WTC11 (cell line): ENCODE measurements at regions not wholly inside any gene's neighbourhood (a gene's known extent, or its start where the extent isn't known, plus 50 kb on each side); places are given as distances from the start of the nearest gene placed in this dataset.

Source experiments
- ATAC-seq: fragments of 200-7000 bp; cut with Tn5 transposase; 2 replicates; pipeline ENCODE4 v1.10.0; 2021; ENCODE audit warnings: mild to moderate bottlenecking, moderate library complexity
- CTCF ChIA-PET: fragments of 300-600 bp; sonication (Branson Sonifier 250); formaldehyde crosslinking; loops from one replicate; lab custom pipeline; 2021; ENCODE audit warnings: antibody characterized with exemption; lab: Charles Lee
- POLR2A ChIA-PET: fragments of 350-600 bp; sonication (Branson Sonifier 250); formaldehyde crosslinking; loops from one replicate; lab custom pipeline; 2021; ENCODE audit warnings: antibody characterized with exemption; lab: Charles Lee
- DNase-seq: peaks from one replicate; pipeline ENCODE4 v3.0.0; 2021; ENCODE audit warnings: low spot score
- H3K27ac Mint-ChIP-seq: 2 replicates; pipeline ENCODE4 v1.8.0; 2021; ENCODE audit warnings: mixed read lengths
- H3K27me3 Mint-ChIP-seq: 2 replicates; pipeline ENCODE4 v1.8.0; 2021; ENCODE audit warnings: low read depth, mild to moderate bottlenecking, moderate library complexity, mixed read lengths
- H3K36me3 Mint-ChIP-seq: 2 replicates; pipeline ENCODE4 v1.8.0; 2021; ENCODE audit warnings: mixed read lengths
- H3K4me1 Mint-ChIP-seq: 2 replicates; pipeline ENCODE4 v1.8.0; 2022; ENCODE audit warnings: mixed read lengths
- H3K4me3 Mint-ChIP-seq: 2 replicates; pipeline ENCODE4 v1.8.0; 2021; ENCODE audit warnings: mild to moderate bottlenecking, moderate library complexity, mixed read lengths
- H3K9me3 Mint-ChIP-seq: 2 replicates; pipeline ENCODE4 v1.8.0; 2021; ENCODE audit warnings: mixed read lengths
- KAT7 ChIP-seq: sonication (generic); formaldehyde crosslinking; IDR thresholded peaks from 2 replicates; pipeline ENCODE4 v1.8.1; 2023; ENCODE audit warnings: missing genetic modification reagents, mild to moderate bottlenecking, borderline replicate concordance
- NFATC4 ChIP-seq: fragments of 250-450 bp; sonication (Bioruptor Pico); IDR thresholded peaks from 2 replicates; pipeline ENCODE4 v1.9.0; 2021; ENCODE audit warnings: mild to moderate bottlenecking
- OVOL2 ChIP-seq: fragments of 250-450 bp; sonication (Bioruptor Pico); IDR thresholded peaks from 2 replicates; pipeline ENCODE4 v1.9.0; 2021; ENCODE audit warnings: mild to moderate bottlenecking, borderline replicate concordance
- SOX15 ChIP-seq: fragments of 250-450 bp; sonication (Bioruptor Pico); IDR thresholded peaks from 2 replicates; pipeline ENCODE4 v1.9.0; 2021; ENCODE audit warnings: mild to moderate bottlenecking
- TEAD4 ChIP-seq: sonication (generic); formaldehyde crosslinking; IDR thresholded peaks from 2 replicates; pipeline ENCODE4 v1.8.0; 2022; ENCODE audit warnings: mild to moderate bottlenecking, missing genetic modification reagents
- ZNF396 ChIP-seq: fragments of 250-450 bp; sonication (Bioruptor Pico); IDR thresholded peaks from 2 replicates; pipeline ENCODE4 v1.8.0; 2021; ENCODE audit warnings: mild to moderate bottlenecking, moderate library complexity, borderline replicate concordance
- TF ChIP-seq, protein P1 (sequence below): sonication (generic); formaldehyde crosslinking; IDR thresholded peaks from 2 replicates; pipeline ENCODE4 v1.8.0; 2022; ENCODE audit warnings: missing genetic modification reagents
- TF ChIP-seq, protein P2 (sequence below): fragments of 250-450 bp; sonication (Bioruptor Pico); conservative IDR thresholded peaks from 2 replicates; pipeline ENCODE4 v1.9.0; 2021; ENCODE audit warnings: mild to moderate bottlenecking
- TF ChIP-seq, protein P3 (sequence below): fragments of 250-450 bp; sonication (Bioruptor Pico); IDR thresholded peaks from 2 replicates; pipeline ENCODE4 v1.9.0; 2021; ENCODE audit warnings: mild to moderate bottlenecking, borderline replicate concordance
- TF ChIP-seq, protein P4 (sequence below): sonication (generic); formaldehyde crosslinking; IDR thresholded peaks from 2 replicates; pipeline ENCODE4 v1.8.0; 2022; ENCODE audit warnings: mild to moderate bottlenecking, missing genetic modification reagents
- TF ChIP-seq, protein P5 (sequence below): fragments of 200-600 bp; IDR thresholded peaks from 2 replicates; pipeline ENCODE4 v1.8.0; 2022; ENCODE audit warnings: antibody characterized with exemption

DNA sequence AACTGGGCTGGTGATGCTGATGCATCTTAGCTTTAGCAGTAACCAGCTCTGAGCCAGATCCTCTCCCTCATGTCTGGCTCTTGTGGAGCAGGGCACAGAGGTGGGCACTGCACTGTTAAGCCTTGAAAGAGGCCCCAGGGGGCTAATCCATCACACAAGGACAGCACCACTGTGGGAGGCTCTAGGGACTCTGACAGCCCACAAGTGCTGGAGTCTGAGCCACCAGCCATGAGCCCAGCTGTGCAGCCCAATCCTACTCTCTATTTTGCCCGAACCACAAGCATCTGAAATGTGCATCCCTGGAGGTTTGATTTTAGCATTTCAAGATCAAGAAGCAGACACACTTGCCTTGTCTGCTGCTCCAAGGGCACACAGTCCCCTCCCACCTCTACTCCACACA, 407.1 kb upstream of the TRPC7 start (continued):
- TF ChIP-seq, protein P1, sequence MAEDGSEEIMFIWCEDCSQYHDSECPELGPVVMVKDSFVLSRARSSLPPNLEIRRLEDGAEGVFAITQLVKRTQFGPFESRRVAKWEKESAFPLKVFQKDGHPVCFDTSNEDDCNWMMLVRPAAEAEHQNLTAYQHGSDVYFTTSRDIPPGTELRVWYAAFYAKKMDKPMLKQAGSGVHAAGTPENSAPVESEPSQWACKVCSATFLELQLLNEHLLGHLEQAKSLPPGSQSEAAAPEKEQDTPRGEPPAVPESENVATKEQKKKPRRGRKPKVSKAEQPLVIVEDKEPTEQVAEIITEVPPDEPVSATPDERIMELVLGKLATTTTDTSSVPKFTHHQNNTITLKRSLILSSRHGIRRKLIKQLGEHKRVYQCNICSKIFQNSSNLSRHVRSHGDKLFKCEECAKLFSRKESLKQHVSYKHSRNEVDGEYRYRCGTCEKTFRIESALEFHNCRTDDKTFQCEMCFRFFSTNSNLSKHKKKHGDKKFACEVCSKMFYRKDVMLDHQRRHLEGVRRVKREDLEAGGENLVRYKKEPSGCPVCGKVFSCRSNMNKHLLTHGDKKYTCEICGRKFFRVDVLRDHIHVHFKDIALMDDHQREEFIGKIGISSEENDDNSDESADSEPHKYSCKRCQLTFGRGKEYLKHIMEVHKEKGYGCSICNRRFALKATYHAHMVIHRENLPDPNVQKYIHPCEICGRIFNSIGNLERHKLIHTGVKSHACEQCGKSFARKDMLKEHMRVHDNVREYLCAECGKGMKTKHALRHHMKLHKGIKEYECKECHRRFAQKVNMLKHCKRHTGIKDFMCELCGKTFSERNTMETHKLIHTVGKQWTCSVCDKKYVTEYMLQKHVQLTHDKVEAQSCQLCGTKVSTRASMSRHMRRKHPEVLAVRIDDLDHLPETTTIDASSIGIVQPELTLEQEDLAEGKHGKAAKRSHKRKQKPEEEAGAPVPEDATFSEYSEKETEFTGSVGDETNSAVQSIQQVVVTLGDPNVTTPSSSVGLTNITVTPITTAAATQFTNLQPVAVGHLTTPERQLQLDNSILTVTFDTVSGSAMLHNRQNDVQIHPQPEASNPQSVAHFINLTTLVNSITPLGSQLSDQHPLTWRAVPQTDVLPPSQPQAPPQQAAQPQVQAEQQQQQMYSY, result no peak
- TF ChIP-seq SOX15 (no peak), NFATC4 (CRISPR knock-in tag) (no peak), ZNF396 (no peak), OVOL2 (CRISPR knock-in tag) (no peak), KAT7 (CRISPR knock-in tag) (no peak), TEAD4 (no peak)
- TF ChIP-seq, protein P2, sequence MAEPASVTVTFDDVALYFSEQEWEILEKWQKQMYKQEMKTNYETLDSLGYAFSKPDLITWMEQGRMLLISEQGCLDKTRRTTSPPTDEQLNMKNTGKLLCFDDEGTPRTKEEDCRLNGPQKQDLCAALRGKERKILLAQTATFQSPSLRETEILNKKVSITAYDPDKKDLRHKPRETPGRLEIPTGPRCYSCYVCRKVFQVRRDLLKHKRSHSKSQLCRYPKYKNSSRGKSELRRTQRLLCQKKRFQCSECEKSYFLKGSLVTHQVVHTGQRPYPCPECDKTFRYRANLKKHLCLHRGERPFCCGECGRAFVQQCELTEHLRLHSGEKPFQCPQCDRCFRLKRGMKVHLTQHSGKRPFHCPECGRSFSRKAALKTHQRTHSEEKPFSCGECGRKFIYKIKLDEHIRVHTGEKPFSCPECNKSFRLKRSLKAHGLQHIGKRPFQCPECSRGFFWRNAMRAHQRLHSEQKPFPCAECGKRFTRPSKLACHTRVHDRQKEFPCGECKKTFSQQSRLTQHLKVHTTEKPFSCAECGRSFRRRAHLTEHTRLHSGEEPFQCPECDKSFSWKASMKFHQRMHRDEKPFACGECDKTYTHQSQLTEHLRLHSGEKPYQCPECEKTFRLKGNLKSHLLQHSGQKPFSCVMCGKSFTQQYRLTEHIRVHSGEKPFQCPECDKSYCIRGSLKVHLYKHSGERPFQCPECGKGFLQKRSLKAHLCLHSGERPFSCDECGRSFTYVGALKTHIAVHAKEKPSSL (CRISPR knock-in tag), result no peak
- TF ChIP-seq, protein P3, sequence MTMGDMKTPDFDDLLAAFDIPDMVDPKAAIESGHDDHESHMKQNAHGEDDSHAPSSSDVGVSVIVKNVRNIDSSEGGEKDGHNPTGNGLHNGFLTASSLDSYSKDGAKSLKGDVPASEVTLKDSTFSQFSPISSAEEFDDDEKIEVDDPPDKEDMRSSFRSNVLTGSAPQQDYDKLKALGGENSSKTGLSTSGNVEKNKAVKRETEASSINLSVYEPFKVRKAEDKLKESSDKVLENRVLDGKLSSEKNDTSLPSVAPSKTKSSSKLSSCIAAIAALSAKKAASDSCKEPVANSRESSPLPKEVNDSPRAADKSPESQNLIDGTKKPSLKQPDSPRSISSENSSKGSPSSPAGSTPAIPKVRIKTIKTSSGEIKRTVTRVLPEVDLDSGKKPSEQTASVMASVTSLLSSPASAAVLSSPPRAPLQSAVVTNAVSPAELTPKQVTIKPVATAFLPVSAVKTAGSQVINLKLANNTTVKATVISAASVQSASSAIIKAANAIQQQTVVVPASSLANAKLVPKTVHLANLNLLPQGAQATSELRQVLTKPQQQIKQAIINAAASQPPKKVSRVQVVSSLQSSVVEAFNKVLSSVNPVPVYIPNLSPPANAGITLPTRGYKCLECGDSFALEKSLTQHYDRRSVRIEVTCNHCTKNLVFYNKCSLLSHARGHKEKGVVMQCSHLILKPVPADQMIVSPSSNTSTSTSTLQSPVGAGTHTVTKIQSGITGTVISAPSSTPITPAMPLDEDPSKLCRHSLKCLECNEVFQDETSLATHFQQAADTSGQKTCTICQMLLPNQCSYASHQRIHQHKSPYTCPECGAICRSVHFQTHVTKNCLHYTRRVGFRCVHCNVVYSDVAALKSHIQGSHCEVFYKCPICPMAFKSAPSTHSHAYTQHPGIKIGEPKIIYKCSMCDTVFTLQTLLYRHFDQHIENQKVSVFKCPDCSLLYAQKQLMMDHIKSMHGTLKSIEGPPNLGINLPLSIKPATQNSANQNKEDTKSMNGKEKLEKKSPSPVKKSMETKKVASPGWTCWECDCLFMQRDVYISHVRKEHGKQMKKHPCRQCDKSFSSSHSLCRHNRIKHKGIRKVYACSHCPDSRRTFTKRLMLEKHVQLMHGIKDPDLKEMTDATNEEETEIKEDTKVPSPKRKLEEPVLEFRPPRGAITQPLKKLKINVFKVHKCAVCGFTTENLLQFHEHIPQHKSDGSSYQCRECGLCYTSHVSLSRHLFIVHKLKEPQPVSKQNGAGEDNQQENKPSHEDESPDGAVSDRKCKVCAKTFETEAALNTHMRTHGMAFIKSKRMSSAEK (CRISPR knock-in tag), result no peak

DNA sequence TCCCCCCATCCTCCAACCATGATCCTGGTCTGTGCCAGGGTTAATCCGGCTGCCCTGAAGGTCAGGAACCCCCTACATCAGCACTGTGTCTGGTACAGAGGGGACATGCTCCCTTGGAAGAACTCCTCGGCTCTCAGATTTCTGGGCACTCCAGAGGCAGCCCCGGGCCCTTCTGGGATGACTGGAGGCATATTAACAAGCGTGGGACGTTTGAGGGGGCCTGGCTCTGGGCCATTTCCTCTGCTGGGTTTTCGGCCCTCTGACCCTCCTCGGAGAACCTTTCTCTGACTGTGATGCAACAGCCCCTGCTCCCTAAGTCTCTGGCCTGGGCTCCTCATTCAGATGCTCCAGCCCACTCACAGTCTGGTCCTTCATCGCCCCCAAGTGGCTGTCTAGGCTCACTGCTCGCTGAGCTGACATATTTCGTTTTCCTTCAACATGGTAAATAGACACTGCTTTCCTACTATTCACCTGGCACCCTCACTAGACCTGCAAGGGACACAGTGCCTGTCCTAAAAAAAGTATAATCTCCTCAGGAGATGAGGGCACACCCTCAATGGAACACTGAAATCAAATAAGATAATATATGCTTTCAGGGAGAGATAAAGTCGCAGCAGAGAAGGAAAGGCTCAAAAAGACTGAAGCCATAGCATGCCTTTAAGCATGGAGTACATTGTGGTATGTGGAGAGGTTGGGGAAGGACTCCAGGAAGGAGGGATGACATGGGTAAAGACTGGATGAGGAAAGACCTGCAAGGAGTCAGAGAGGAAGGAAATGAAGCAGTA, 404.7 kb upstream of the TRPC7 start:
- ATAC-seq, result peak; percentile 96
- Mint-ChIP-seq H3K9me3 (no peaks in the 10 kb centered on the region), H3K36me3 (peaks cover under 1% of the 10 kb centered on the region; the same call in 1 of the 2 replicates), H3K27ac (no peak overlapping the region), H3K4me1 (peaks cover 18% of the 10 kb centered on the region), H3K27me3 (peaks cover 6% of the 10 kb centered on the region; the same call in 1 of the 2 replicates), H3K4me3 (no peak overlapping the region)
- CTCF ChIA-PET, result interaction anchor here (0.6 to 3.2 kb wide), 23 partner anchors 9 to 878 kb away, joined by 3 to 36 read pairs (median 3); partner anchors contain the start of gene TRPC7
- POLR2A ChIA-PET, result interaction anchor here (1.0 kb wide), 1 partner anchor 405 kb away, joined by 3 read pairs; the partner anchor contains the start of gene TRPC7
- TF ChIP-seq, protein P4, sequence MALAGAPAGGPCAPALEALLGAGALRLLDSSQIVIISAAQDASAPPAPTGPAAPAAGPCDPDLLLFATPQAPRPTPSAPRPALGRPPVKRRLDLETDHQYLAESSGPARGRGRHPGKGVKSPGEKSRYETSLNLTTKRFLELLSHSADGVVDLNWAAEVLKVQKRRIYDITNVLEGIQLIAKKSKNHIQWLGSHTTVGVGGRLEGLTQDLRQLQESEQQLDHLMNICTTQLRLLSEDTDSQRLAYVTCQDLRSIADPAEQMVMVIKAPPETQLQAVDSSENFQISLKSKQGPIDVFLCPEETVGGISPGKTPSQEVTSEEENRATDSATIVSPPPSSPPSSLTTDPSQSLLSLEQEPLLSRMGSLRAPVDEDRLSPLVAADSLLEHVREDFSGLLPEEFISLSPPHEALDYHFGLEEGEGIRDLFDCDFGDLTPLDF (CRISPR knock-in tag), result no peak
- TF ChIP-seq, protein P5, sequence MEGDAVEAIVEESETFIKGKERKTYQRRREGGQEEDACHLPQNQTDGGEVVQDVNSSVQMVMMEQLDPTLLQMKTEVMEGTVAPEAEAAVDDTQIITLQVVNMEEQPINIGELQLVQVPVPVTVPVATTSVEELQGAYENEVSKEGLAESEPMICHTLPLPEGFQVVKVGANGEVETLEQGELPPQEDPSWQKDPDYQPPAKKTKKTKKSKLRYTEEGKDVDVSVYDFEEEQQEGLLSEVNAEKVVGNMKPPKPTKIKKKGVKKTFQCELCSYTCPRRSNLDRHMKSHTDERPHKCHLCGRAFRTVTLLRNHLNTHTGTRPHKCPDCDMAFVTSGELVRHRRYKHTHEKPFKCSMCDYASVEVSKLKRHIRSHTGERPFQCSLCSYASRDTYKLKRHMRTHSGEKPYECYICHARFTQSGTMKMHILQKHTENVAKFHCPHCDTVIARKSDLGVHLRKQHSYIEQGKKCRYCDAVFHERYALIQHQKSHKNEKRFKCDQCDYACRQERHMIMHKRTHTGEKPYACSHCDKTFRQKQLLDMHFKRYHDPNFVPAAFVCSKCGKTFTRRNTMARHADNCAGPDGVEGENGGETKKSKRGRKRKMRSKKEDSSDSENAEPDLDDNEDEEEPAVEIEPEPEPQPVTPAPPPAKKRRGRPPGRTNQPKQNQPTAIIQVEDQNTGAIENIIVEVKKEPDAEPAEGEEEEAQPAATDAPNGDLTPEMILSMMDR, result peak; percentile 77
- peak; percentile 85 for DNase-seq
